Activated T-helper 2 cell treated with anti-CD3 and anti-CD28 coated beads, Interferon-gamma antibody, Interleukin-2, Interleukin-4, amounts not matched to agents 10 μg/mL and 5 μg/mL and 100 μg/mL, durations not matched to agents 14 hours and 24 hours and 36 hours (primary cell): ENCODE measurements at regions not wholly inside any gene's neighbourhood (a gene's known extent, or its start where the extent isn't known, plus 50 kb on each side); places are given as distances from the start of the nearest gene placed in this dataset.

ENCODE experiments used
- DNase-seq: peaks from one replicate; pipeline ENCODE4 v3.0.0; 2021; ENCODE audit warnings: low spot score
- H3K27ac Mint-ChIP-seq: one replicate; pipeline ENCODE4 v1.8.0; 2021; ENCODE audit warnings: mixed read lengths
- H3K27me3 Mint-ChIP-seq: one replicate; pipeline ENCODE4 v1.8.0; 2021; ENCODE audit warnings: low read depth, mixed read lengths
- H3K36me3 Mint-ChIP-seq: one replicate; pipeline ENCODE4 v1.8.0; 2021; ENCODE audit warnings: low read depth, mixed read lengths
- H3K4me1 Mint-ChIP-seq: one replicate; pipeline ENCODE4 v1.8.0; 2021; ENCODE audit warnings: low read depth, mixed read lengths
- H3K4me3 Mint-ChIP-seq: one replicate; pipeline ENCODE4 v1.8.0; 2021; ENCODE audit warnings: low read depth, mild to moderate bottlenecking, moderate library complexity, mixed read lengths
- H3K9me3 Mint-ChIP-seq: one replicate; pipeline ENCODE4 v1.8.0; 2021; ENCODE audit warnings: mixed read lengths
- intact Hi-C: fragments of 100-400 bp; cut with micrococcal nuclease; formaldehyde crosslinking; loops from one replicate; pipeline ENCODE4 v1.15.1; 2023

DNA sequence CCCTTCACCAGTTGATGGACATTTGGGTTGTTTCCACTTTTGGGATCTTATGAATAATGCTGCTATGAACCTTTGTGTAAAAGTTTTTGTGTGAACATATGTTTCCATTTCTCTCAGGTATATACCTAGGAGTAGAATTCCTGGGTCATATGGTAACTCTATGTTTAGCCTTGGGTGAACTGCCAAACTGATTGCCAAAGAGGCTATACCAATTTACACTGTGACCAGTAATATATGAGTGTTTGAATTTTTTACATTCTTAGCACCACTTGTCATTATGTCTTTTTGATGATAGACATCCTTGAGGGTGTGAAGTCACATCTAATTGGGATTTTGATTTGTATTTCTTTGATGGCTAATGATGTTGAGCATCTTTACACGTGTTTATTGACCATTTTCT lies 290.1 kb downstream of the DUSP10 start:
- intact Hi-C loops, result no loop called here
- Mint-ChIP-seq H3K27ac (no peak overlapping the region), H3K36me3 (no peaks in the 10 kb centered on the region)

DNA sequence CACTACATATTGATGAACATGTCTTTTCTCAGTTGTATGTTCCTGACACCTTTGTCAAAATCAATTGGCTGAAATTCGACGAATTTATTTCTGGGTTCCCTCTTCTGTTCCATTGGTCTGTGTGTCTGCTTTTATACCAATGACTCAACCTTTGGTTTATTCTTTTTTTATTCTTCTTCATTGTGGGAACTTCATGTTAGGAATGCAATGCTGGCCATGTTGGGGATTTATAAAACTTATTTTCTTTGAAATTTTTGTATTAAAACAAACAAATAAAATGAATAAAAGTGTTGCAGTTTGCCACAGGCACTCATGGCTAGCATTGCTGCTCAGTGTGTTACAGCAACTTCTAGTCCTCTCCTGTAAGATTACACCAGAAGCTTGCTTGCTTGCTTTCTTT lies 287.8 kb downstream of the DUSP10 start:
- no peak for DNase-seq
- Mint-ChIP-seq H3K4me3 (no peak overlapping the region), H3K27me3 (peaks cover 15% of the 10 kb centered on the region), H3K27ac (no peak overlapping the region), H3K9me3 (no peaks in the 10 kb centered on the region), H3K4me1 (peaks cover 7% of the 10 kb centered on the region), H3K36me3 (no peaks in the 10 kb centered on the region)
- intact Hi-C loops, result no loop called here

More for the DNA sequence above, 290.1 kb downstream of the DUSP10 start:
- DNase-seq, result no peak
- Mint-ChIP-seq H3K9me3 (no peaks in the 10 kb centered on the region), H3K4me3 (no peak overlapping the region), H3K4me1 (peaks cover 7% of the 10 kb centered on the region), H3K27me3 (peaks cover 9% of the 10 kb centered on the region)

DNA sequence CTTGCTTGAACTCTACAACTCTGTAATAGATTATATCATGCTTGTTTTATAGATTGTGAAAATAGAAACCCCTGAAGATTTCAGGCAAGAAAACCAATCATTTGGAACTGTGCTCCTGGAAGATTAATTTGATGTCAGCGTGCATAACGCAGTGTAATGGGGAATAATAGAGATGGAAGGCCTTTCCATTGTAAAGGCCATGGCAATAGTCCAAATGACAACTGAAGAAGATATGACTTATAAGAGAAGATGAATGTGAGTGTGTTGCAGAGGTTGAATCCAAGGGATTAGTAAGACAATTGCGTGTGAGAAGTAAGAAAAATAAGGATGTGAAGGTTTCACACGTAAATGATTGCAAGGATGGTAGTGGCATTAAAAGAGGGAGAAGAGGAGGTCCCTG lies 285.0 kb downstream of the DUSP10 start:
- intact Hi-C loops, result no loop called here
- Mint-ChIP-seq H3K4me3 (no peak overlapping the region), H3K36me3 (no peaks in the 10 kb centered on the region), H3K27me3 (peaks cover 31% of the 10 kb centered on the region), H3K27ac (no peak overlapping the region), H3K9me3 (no peaks in the 10 kb centered on the region), H3K4me1 (no peaks in the 10 kb centered on the region)
- DNase-seq, result no peak

DNA sequence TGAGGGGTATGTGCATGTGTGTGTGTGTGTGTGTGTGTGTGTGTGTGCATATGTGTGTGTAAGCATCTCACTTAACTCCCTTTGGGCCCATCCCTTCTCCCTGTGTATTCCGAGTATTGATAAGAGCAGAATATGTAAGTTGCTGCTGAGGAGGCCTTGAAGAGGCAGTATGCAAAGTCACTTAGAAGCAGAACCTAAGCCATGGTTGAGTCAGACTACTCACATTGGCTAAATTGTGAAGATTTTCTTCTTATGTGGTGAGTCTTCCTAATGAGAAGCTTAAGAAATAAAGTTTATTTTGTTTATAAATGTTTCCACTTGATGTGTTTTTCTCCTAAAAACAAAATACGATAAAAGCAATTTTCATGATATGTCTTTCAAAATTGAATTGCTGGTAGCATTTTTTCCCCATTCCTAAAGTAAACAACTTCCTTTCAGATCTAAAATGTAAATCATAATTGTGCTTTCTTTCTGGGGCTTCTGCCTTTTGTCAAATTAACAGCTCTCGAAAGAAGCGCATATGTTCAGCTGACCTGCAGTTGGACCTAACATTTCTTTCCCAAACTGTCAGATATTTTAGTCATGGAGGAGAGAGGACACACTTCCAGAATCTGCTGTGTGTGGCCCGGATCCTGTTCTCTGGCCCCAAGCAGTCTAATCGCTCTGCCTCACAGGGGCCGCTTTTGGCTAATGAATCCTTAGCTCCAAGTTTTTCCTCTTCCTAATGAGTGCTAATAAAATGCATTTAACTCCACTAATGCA lies 284.0 kb downstream of the DUSP10 start:
- Mint-ChIP-seq H3K4me3 (no peak overlapping the region), H3K27ac (no peak overlapping the region), H3K4me1 (no peaks in the 10 kb centered on the region), H3K36me3 (no peaks in the 10 kb centered on the region), H3K27me3 (peaks cover 29% of the 10 kb centered on the region), H3K9me3 (no peaks in the 10 kb centered on the region)
- intact Hi-C loops, result no loop called here
- no peak for DNase-seq

DNA sequence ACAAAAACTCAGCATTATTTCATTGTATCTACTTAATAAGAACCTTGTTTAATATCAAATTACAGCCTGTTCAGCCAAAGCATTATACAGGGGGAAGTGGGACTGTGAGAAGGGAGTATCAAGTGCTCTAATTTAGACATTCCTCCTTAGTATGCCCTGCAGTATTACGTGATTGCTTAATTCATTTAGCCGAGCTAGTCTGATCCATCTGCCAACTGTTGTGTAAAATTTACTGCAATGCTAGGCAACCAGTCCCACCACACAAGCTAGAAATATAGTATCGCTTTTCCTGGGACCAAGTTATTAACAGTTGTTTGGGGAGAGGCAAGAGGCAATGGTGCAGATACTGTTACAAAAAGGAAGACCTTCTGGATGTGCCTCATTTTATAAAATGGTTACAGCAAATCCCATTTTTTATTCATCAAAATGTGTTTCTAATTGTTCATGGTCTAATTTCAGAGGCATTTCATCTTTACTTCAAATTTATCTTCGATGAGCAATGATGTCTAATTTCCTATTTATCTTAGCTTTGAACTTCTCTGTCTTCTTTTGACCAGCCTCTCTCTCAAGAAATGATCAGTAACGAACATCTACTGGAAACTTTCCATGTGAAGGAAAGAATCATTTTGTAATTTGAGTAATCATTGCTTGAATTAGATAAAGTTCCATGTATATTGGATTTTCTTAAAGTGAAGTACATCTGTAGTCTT lies 283.3 kb downstream of the DUSP10 start:
- Mint-ChIP-seq H3K27ac (no peak overlapping the region), H3K27me3 (peaks cover 29% of the 10 kb centered on the region), H3K36me3 (no peaks in the 10 kb centered on the region), H3K4me3 (no peak overlapping the region), H3K9me3 (no peaks in the 10 kb centered on the region), H3K4me1 (no peaks in the 10 kb centered on the region)
- intact Hi-C loops, result no loop called here
- DNase-seq, result no peak

DNA sequence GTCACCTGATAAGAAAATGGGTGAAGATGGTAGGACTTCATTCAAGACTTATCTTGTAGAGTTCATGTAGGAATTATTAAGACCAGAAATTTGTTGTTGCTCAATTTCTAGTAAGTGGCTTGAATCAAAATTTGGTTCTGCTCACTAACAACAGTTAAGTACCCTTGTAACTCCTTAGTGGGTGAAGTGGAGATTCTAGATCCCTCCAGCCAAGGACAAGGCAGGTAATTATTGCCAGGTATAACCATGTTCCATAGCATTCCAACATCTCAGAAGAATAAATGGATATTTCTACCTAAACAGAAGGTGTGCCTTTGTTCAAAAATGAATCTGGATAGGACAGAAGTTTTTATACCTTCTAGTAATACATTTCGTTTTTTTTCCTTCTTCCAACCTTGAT lies 282.3 kb downstream of the DUSP10 start:
- Mint-ChIP-seq H3K36me3 (no peaks in the 10 kb centered on the region), H3K4me1 (no peaks in the 10 kb centered on the region), H3K27me3 (peaks cover 29% of the 10 kb centered on the region), H3K4me3 (no peak overlapping the region), H3K9me3 (no peaks in the 10 kb centered on the region), H3K27ac (no peak overlapping the region)
- DNase-seq, result no peak
- intact Hi-C loops, result no loop called here

DNA sequence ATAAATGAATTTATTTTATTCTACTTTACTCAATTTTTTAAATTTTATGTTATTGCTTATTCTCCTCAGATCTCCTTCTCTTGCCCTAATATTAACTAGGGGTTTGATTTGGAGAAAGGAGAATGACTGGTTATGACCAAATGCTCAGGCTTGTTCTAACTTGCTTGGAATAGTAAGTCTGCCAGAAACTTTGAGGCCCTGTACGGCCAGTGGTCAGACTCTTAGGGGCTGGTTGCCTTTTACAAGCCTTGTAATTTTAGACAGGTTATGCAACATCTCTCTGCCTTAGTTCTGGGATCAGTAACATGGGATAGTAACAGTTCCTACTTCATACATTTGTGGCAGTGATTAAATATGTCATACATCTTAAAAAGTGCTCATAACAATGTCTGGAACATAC lies 279.5 kb downstream of the DUSP10 start:
- H3K36me3 Mint-ChIP-seq, result no peaks in the 10 kb centered on the region

DNA sequence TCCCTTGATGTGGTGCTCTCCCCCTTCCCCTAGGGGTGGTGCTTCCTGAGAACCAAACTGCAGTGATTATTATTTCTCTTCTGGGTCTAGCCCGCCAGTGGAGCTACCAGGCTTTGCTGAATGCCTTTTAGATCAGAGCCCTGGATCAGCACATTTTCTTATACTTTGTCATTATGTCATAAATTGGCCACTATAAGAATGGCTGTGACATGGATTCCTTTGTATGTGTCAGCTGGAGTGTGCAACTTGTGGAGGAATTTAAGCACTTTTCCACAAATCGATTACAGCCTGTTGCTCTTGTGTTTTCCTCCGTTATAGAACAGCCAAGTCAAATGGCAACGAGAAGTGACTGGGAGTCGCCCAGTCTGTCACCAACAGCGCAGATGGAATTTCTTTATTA lies 273.3 kb downstream of the DUSP10 start:
- Mint-ChIP-seq H3K4me1 (no peaks in the 10 kb centered on the region), H3K36me3 (no peaks in the 10 kb centered on the region), H3K27me3 (peaks cover 14% of the 10 kb centered on the region), H3K4me3 (no peak overlapping the region), H3K9me3 (no peaks in the 10 kb centered on the region), H3K27ac (no peak overlapping the region)
- intact Hi-C loops, result no loop called here
- DNase-seq, result no peak

More for the DNA sequence above, 279.5 kb downstream of the DUSP10 start:
- no peak overlapping the region for H3K4me3 Mint-ChIP-seq
- intact Hi-C loops, result no loop called here
- H3K4me1 Mint-ChIP-seq, result no peaks in the 10 kb centered on the region
- H3K27ac Mint-ChIP-seq, result no peak overlapping the region
- no peak for DNase-seq
- no peaks in the 10 kb centered on the region for H3K9me3 Mint-ChIP-seq
- H3K27me3 Mint-ChIP-seq, result peaks cover 22% of the 10 kb centered on the region

DNA sequence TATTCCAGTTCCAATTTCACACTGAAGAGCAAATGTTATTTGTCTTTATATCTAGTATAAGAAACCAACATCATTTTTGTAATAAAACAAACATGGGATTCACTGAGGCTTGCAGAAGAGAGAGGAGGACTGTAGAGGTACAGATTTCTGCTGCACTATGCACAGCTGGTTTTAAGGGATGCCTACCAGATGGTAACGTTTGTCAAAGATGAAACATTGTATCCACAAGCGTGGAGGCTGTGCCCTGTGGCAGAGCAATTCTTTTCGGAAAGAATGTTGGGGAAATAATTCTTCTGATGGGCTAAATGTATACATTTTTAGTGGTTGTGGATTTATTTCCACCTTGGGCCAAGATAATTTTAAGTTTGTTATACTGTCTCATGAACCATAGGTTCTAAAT lies 272.4 kb downstream of the DUSP10 start:
- H3K27ac Mint-ChIP-seq, result no peak overlapping the region
- H3K27me3 Mint-ChIP-seq, result peaks cover 16% of the 10 kb centered on the region
- intact Hi-C loops, result no loop called here
- H3K4me1 Mint-ChIP-seq, result no peaks in the 10 kb centered on the region
- no peaks in the 10 kb centered on the region for H3K9me3 Mint-ChIP-seq
- no peaks in the 10 kb centered on the region for H3K36me3 Mint-ChIP-seq
- no peak for DNase-seq
- H3K4me3 Mint-ChIP-seq, result no peak overlapping the region

DNA sequence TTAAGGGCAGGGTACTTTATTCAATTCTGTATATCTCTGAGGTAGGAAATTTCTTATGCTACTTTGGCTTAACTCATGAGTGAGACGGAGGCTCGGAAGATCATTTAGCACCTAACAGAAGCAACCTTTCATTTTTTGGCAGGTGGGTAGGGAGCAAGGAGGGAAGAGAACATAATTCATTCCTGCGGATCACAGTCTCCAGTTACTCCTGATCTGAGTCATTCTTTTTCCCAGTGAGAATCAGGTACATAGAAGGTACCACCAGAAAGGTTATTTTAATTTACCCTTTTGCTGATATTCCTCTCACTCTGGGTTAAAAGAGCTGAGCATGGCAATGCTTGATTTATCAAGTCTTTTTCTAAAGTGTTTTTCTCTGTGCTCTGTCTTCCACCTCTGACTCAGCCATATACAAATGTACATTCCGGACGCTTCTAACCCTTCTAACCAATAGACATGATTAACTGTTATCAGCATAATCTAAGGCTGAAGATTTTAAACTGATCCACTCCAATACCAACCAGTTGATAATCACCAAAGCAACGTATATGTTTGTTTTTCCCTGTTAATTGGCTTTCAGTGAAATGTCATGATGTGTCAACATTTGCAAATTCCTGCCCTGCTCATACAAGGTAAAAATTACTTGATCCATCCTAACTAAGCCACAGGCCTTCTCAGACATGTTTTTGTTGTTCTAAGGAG lies 271.7 kb downstream of the DUSP10 start:
- H3K27me3 Mint-ChIP-seq, result peaks cover 16% of the 10 kb centered on the region
- H3K4me1 Mint-ChIP-seq, result no peaks in the 10 kb centered on the region
- no peak overlapping the region for H3K4me3 Mint-ChIP-seq
- H3K36me3 Mint-ChIP-seq, result no peaks in the 10 kb centered on the region
- no peaks in the 10 kb centered on the region for H3K9me3 Mint-ChIP-seq
- DNase-seq, result no peak
- intact Hi-C loops, result no loop called here
- H3K27ac Mint-ChIP-seq, result no peak overlapping the region

DNA sequence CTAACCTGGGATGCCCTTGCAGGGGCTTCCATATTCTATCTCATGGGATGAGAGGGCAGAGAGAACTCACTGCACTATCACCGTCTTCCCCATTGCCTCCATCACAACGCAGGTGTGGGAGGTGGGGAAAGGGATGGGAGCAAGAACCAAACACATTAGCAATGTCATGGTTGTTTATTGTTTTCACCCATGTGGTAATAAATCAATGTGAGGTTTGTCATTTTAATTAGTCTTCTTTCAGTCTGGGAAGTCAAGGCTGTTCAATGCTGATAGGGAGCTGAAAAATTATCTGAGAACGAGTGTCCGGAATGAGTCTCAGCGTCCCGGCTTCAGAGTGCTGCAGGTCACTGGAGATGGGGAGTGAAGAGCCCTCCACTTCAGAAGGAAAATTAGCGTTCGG lies 268.5 kb downstream of the DUSP10 start:
- intact Hi-C loops, result no loop called here
- H3K4me3 Mint-ChIP-seq, result no peak overlapping the region
- H3K36me3 Mint-ChIP-seq, result no peaks in the 10 kb centered on the region
- H3K4me1 Mint-ChIP-seq, result no peaks in the 10 kb centered on the region
- no peaks in the 10 kb centered on the region for H3K9me3 Mint-ChIP-seq
- H3K27me3 Mint-ChIP-seq, result peaks cover 21% of the 10 kb centered on the region
- no peak overlapping the region for H3K27ac Mint-ChIP-seq
- no peak for DNase-seq

DNA sequence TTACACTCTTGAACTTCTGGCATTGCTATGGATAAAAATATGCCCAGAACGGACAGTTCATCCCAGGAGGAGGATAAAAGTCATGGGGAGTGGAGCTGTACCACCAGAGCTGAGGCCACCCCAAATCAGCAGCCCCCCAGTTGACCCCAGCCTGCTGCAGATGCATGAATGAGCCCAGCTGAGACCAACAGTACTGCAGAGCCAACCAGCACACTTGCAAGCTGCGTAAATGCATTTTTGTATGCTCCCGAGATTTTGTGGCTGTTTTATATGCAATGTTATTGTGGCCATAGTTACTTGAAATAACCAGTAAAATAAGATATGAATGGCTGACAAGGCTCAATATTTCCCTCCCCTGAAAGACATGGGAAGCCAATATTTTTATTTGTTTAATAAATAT lies 264.6 kb downstream of the DUSP10 start:
- intact Hi-C loops, result no loop called here
- H3K4me1 Mint-ChIP-seq, result peaks cover 2% of the 10 kb centered on the region

More for the DNA sequence above, 264.6 kb downstream of the DUSP10 start:
- Mint-ChIP-seq H3K9me3 (no peaks in the 10 kb centered on the region), H3K27me3 (peaks cover 21% of the 10 kb centered on the region), H3K4me3 (no peak overlapping the region), H3K36me3 (no peaks in the 10 kb centered on the region), H3K27ac (no peak overlapping the region)
- no peak for DNase-seq
